Large intestine (tissue), 3 donors: ENCODE measurements at regions not wholly inside any gene's neighbourhood (a gene's known extent, or its start where the extent isn't known, plus 50 kb on each side); places are given as distances from the start of the nearest gene placed in this dataset.
"Not testable (repeated sequence)": the region's sequence is repeated elsewhere in the genome, so short reads cannot be mapped to it uniquely, and the experiment has no call there.

ENCODE experiments used
- DNase-seq, 2 donors: peaks; one replicate each; pipeline versions ENCODE4 v3.0.0 to v3.0.0-alpha.2; 2013
- H3K27ac ChIP-seq: one replicate; pipeline ENCODE4 v1.5.1; 2013; ENCODE audit warnings: low read length
- H3K27me3 ChIP-seq: 2 replicates; pipeline ENCODE4 v1.6.1; 2013; ENCODE audit warnings: low read length; ENCODE audit not compliant: control insufficient read depth, insufficient read depth
- H3K36me3 ChIP-seq: 2 replicates; pipeline ENCODE4 v1.6.1; 2013; ENCODE audit warnings: low read length; ENCODE audit not compliant: control insufficient read depth, insufficient read depth
- H3K4me1 ChIP-seq: one replicate; pipeline ENCODE4 v1.6.1; 2013; ENCODE audit warnings: low read length; ENCODE audit not compliant: control insufficient read depth, insufficient read depth
- H3K4me3 ChIP-seq: one replicate; pipeline ENCODE4 v1.5.1; 2013; ENCODE audit warnings: low read length
- H3K9me3 ChIP-seq: one replicate; pipeline ENCODE4 v1.6.1; 2013; ENCODE audit warnings: mild to moderate bottlenecking, low read depth, low read length, moderate library complexity; ENCODE audit not compliant: control insufficient read depth
- WGBS: methylation state at CpG from one replicate; pipeline ENCODE4 v1.1.5; 2013; ENCODE audit warnings: low lambda C conversion rate; ENCODE audit not compliant: insufficient coverage; 5-methylcytosine and 5-hydroxymethylcytosine counted together

GRCh38 chr5:143588933-143589662 is 185.6 kb upstream of the NR3C1 start:
- Histone ChIP-seq H3K36me3 (no peaks in the 10 kb centered on the region), H3K4me1 (peaks cover 14% of the 10 kb centered on the region), H3K27me3 (no peaks in the 10 kb centered on the region), H3K27ac (peak overlapping the region; percentile 54), H3K9me3 (no peaks in the 10 kb centered on the region), H3K4me3 (no peak overlapping the region)
- WGBS: 0% methylated on average over 1 of the region's 7 CpGs
- peak; percentile 57 to 77 for DNase-seq

- not testable (repeated sequence) for DNase-seq, H3K9me3 ChIP-seq, H3K27ac ChIP-seq, H3K27me3 ChIP-seq, H3K4me1 ChIP-seq, H3K4me3 ChIP-seq, H3K36me3 ChIP-seq
- WGBS: no CpG with 5 or more reads among the region's 3 CpGs
These were observed 184.6 kb upstream of the NR3C1 start for GRCh38 chr5:143588121-143588520.

- Histone ChIP-seq H3K27ac (no peak overlapping the region), H3K4me3 (no peak overlapping the region), H3K9me3 (no peaks in the 10 kb centered on the region), H3K36me3 (no peaks in the 10 kb centered on the region), H3K27me3 (no peaks in the 10 kb centered on the region), H3K4me1 (peaks cover 6% of the 10 kb centered on the region)
- DNase-seq: no peak
- WGBS: no CpG with 5 or more reads among the region's 1 CpG
These were observed 183.4 kb upstream of the NR3C1 start for GRCh38 chr5:143586781-143587362.

- Histone ChIP-seq H3K4me1 (peaks cover 11% of the 10 kb centered on the region), H3K27me3 (no peaks in the 10 kb centered on the region), H3K36me3 (no peaks in the 10 kb centered on the region), H3K27ac (no peak overlapping the region), H3K9me3 (no peaks in the 10 kb centered on the region), H3K4me3 (no peak overlapping the region)
- no peak for DNase-seq
These were observed 182.5 kb upstream of the NR3C1 start for GRCh38 chr5:143585970-143586369.

GRCh38 chr5:143583409-143583808 is 179.9 kb upstream of the NR3C1 start:
- peaks cover 5% of the 10 kb centered on the region for H3K4me1 ChIP-seq
- WGBS: no CpG with 5 or more reads among the region's 1 CpG
- H3K36me3 ChIP-seq: no peaks in the 10 kb centered on the region
- H3K27me3 ChIP-seq: no peaks in the 10 kb centered on the region
- H3K4me3 ChIP-seq: no peak overlapping the region
- no peak for DNase-seq
- no peaks in the 10 kb centered on the region for H3K9me3 ChIP-seq
- no peak overlapping the region for H3K27ac ChIP-seq

- 90% methylated on average over 2 of the region's 5 CpGs for WGBS
These were observed 179.4 kb upstream of the NR3C1 start for GRCh38 chr5:143582869-143583268.

GRCh38 chr5:143582176-143582575 is 178.7 kb upstream of the NR3C1 start:
- 32% methylated on average over 2 of the region's 4 CpGs for WGBS
- peak overlapping the region; percentile 67 for H3K27ac ChIP-seq
- no peaks in the 10 kb centered on the region for H3K27me3 ChIP-seq
- no peaks in the 10 kb centered on the region for H3K9me3 ChIP-seq
- H3K4me3 ChIP-seq: no peak overlapping the region
- peaks cover 5% of the 10 kb centered on the region for H3K4me1 ChIP-seq
- no peaks in the 10 kb centered on the region for H3K36me3 ChIP-seq
- DNase-seq: no peak

More at GRCh38 chr5:143582869-143583268, 179.4 kb upstream of the NR3C1 start:
- Histone ChIP-seq H3K9me3 (no peaks in the 10 kb centered on the region), H3K4me1 (peaks cover 5% of the 10 kb centered on the region), H3K36me3 (no peaks in the 10 kb centered on the region), H3K4me3 (no peak overlapping the region), H3K27me3 (no peaks in the 10 kb centered on the region), H3K27ac (no peak overlapping the region)
- DNase-seq: no peak

- Histone ChIP-seq H3K27me3 (no peaks in the 10 kb centered on the region), H3K27ac (peak overlapping the region; percentile 67), H3K36me3 (no peaks in the 10 kb centered on the region), H3K9me3 (no peaks in the 10 kb centered on the region), H3K4me3 (no peak overlapping the region), H3K4me1 (peaks cover 5% of the 10 kb centered on the region)
- no CpG with 5 or more reads among the region's 2 CpGs for WGBS
- no peak for DNase-seq
These were observed 178.2 kb upstream of the NR3C1 start for GRCh38 chr5:143581649-143582048.

- 60% methylated on average over 2 of the region's 3 CpGs for WGBS
- peaks cover 5% of the 10 kb centered on the region for H3K4me1 ChIP-seq
- no peaks in the 10 kb centered on the region for H3K9me3 ChIP-seq
- H3K27me3 ChIP-seq: no peaks in the 10 kb centered on the region
- peak; percentile 74 to 87 for DNase-seq
- H3K27ac ChIP-seq: peak overlapping the region; percentile 67
- H3K36me3 ChIP-seq: no peaks in the 10 kb centered on the region
- H3K4me3 ChIP-seq: no peak overlapping the region
These were observed 177.7 kb upstream of the NR3C1 start for GRCh38 chr5:143581147-143581546.

- Histone ChIP-seq H3K36me3 (no peaks in the 10 kb centered on the region), H3K27me3 (no peaks in the 10 kb centered on the region), H3K9me3 (no peaks in the 10 kb centered on the region), H3K4me3 (no peak overlapping the region), H3K4me1 (peaks cover 5% of the 10 kb centered on the region), H3K27ac (no peak overlapping the region)
- no peak for DNase-seq
- WGBS: 100% methylated on average over 1 of the region's 2 CpGs
These were observed 173.4 kb upstream of the NR3C1 start for GRCh38 chr5:143576711-143577484.
